GM19372 (cell line): ENCODE measurements at regions not wholly inside any gene's neighbourhood (a gene's known extent, or its start where the extent isn't known, plus 50 kb on each side); places are given as distances from the start of the nearest gene placed in this dataset.

Experiments used
- ATAC-seq: cut with Tn5 transposase; IDR thresholded peaks from one replicate; pipeline ENCODE4 v1.9.1; 2021; ENCODE audit warnings: mild to moderate bottlenecking, low read depth, moderate library complexity; ENCODE audit not compliant: unreplicated experiment

DNA sequence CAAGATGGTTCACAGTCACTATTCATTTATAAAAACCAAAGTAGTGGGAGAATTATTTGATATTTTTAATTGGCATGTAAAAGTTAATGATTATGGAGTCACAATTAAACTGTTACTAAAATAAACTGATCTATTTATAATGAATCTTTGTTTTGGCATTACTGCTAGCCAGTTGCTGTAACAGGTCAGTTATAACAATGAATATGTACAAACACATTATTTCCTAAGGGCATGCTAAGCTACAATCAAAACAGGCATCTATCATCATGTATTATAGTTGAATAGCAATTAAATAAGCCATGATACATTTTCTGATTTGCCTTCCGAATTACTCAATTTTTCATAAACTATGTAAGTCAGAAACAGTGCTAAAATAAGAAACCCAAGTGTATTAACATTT is 518.3 kb downstream of the SLC16A7 start:
- no peak for ATAC-seq

DNA sequence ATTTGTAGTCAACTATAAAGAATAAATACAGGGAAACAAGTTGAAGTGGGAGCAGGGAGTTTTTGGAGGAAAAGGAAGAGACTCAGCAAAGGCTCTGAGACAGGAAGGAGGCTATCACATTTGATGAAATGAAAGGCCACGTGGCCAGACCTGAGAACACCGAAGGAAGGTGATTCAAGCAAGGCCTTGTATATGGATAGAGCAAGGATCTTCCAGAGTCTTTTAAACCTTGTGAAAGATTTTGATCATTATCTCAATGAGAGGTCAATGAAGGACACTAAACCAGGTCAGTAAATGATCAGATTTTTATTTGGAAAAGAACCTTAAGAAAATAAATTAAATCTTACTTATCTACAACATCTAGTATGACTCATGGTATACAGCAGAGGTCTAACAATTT is 523.5 kb downstream of the SLC16A7 start:
- ATAC-seq = no peak

DNA sequence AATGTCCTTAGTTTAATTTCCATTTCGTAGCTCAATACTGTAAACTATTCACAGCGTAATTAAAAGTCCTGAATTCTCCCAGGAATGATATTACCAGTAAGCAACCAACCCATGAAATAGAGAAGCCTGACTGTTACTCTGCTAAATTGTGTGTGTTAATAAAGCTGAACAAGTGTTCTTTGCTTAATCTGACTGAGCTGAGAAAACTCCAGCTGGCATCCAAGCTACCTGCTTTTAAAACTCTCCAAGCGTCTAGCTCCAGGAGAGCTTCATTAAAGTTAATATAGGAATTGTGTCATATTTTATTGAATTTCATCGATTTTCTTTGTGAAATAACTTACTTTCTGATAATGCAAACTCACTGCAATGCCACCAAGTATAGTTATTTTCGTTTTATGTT is 524.4 kb downstream of the SLC16A7 start:
- ATAC-seq = no peak

DNA sequence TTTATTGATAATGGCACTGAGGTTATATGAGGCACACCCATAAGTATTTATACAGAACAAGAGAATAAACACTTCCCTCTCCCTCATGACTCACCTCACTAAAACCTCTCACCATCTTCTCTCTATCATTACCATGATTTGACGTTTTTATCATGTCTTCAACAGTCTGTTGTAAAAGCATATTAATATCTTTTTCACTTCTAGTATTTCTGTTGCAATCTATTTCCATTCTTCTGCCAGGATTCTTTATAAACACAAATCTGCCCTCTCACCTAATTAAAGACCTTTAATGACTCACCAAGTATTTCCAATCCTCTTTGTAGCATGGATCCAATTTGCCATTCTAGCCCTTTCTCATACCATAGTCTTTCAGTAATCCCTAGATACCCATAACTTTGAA is 527.7 kb downstream of the SLC16A7 start:
- no peak for ATAC-seq

DNA sequence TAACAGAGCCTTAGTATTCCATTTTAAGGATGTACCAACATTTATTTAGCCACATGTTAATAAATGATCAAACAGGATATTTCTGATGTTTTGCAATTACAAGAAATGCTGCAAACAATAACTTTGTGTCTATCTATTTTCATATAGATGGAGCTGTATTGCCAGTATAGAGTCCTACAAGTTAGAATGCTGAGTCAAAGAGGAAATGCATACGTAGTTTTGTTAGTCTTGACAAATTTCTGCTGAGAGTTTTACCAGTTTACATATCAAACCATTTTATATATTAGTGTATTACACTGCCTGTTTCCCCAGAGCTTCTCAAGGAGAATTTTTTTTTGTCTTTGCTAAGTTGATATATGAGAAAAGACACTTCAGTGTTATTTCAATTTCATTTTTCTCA is 541.7 kb downstream of the SLC16A7 start:
- ATAC-seq = no peak

DNA sequence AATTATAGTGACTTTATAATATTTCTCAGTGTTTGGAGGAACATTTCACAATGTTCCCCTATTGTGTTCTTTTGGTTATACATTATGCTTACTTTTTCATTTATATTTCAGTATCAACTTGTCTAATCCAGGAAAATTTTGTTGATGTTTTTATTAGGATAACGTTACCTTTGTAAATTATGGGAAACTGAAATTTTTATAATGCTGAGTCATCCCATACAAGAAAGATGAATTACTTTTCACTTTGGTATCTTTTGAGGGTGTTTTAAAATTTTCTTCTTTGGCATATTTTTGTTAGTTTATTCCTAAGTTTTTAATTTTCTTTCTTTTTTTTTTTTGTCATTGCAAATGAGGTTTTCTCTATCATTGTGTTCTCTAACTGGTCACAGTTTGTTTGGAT is 542.7 kb downstream of the SLC16A7 start:
- no peak for ATAC-seq

DNA sequence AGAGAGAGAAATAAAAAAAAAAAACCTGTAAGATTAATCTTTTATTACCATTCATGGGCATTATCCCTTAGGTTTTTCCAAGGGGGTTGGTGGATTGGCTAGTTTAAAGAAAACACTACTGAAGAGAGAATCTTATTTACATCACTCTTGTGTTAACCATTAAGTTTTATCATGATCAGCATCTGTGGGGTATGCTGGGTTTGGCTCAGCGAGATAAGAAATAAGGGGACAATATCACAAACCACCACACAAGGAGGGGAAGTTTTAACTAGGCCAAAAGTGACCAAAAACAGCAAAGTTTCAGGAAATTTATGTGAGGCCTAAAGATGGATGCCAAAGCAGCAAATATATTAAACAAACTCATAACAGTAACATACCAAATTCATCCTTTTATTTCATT is 548.6 kb downstream of the SLC16A7 start:
- no peak for ATAC-seq

DNA sequence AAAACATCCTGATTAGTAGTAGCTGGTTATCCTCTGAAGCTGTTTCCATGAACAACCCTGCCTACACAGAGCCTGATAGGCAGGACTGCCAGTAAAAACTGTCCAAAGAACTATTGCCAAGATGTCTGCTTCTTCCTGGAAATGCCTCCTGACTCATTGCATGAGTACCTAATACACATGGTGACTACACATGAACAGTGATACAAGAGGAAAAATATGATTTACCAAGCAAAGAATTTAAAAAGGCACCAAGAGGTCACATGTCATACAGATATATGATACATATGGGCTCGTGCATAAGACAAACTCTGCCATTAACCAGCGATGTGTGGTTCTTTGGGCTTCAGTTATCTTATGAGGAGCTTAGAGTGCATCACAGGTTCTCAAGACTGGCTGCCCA is 552.3 kb downstream of the SLC16A7 start:
- no peak for ATAC-seq

DNA sequence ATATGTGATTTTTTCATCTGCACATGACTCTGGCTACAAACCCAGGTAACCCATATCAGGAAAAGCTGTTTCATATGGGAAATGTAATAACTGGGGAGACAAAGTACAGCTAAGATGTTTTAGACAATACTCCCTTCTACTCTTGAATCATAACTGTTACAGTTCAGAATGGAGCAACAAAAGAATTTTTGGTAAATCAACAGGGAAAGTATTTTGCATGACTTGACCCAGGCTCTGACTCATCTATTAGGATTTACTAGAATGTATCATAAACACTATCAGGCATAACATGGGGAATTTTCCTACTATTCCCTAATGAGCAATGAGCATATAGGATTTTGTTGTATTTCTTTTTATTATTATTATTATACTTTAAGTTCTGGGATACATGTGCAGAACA is 553.0 kb downstream of the SLC16A7 start:
- ATAC-seq = no peak

DNA sequence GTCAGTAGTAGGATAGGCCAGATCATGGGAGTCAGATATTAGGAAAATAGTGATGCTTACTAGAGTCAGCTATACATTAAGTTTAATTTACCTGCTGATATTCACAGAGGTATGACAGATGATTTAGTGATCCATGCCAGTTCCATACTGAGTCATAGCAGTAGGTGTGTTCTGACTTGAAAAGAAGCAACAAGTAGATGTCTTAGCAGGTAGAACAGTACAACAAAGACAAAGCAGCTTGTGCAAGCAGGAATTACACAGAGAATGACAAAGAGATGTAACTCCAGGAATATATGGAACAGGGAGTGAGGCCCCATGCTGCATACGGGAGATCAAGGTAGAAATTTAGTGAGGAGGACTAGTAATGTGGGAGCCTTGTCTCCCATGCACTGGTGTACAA is 556.9 kb downstream of the SLC16A7 start:
- no peak for ATAC-seq

DNA sequence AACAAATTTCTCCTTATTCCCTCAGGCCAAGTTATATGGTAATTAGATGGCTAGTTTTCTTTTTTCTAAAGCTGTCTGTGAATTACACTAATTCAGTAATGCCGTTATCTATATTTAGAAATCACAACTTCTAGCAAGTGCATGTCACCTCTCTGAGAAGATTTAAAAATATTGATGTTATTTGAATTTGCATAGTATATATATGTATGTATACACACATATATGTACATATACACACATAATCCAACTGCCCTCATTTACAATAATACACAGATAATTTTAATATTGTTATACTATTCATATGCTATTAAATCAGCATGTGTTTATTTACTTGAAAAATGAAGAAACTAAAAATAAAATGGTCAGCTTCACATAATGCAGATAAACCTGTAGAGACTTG is 563.9 kb downstream of the SLC16A7 start:
- no peak for ATAC-seq

DNA sequence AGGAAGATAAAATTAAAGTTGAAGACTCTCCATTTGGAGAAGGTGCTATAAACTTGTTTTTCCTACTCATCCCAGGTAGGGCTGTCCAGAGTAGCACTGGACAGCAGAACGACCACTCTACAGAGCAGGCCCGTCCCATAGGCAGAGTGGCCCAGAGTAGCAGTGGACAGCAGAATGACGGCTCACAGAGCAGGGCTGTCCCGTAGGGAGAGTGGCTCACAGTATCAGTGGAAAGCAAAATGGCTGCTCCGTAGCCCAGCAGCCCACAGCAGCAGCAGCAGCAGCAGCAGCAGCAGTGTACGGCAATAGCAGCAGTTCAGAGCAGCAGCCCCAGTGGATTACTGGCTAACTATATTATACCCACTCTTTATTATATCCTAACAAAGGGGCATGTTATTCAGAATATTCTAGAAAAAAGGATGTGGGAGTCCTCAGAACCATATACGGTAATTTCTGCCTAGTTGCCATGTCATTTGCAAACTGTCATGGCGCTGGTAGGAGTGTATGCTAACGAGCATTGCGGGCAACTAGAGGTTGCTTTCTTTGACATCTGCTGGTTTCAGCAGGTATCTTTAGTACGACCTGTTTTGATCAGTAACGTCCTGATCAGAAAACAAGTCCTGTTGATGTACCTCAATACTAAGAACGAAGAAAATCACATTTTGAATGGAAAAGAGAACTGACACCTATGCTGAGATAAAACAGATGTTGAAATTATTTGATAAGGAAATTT is 567.3 kb downstream of the SLC16A7 start:
- no peak for ATAC-seq

DNA sequence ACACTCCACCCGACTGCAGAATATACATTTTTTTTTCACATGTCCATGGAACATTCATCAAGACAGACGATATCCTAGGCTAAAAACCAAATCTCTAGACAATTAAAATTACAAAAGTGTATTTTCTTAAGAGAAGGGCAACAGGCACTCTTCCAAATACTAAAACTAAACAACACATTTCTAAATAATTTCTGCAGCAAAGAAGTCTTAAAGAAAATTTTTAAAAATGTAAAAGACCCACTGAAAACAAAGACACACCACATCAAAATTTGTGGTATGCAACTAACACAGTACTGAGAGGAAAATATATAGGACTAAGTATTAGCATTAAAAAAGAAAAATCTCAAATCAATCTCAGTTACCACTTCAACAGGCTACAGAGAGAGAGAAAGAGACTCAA is 570.0 kb downstream of the SLC16A7 start:
- ATAC-seq = no peak

DNA sequence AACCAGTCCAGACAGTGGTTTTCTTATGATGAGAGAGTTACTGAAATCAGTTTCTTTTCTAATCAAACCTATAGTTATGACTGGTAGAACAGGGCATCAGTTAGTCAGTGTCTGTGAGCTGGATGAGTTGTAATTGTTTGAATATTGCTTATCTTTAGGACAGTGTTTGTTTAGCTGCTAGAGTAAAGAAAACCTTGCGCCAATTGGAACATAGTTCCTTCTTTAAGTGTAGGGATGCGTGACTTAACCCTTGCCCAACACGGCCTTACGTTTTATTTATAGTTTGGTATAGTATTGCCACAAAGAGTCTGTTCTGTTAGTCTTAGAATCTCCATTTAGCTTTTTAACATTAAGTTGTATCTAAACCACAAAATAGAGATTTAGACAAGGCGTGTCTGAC is 572.6 kb downstream of the SLC16A7 start:
- no peak for ATAC-seq

DNA sequence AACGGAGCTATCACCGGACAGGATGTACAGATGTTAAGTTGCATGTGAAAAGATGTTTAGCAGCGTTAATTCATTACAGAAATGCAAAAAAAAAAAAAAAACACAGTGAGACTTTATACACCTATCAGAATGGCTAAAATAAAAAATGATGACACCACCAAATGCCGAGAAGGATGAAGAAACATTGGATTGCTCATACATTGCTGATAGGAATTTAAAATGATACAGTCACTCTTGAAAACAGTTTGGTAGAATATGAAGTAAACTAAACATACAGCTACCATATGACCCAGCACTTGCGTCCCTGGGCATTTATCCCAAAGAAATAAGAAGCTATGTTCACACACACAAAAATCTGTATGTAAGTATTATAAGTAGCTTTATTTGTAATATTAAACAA is 574.1 kb downstream of the SLC16A7 start:
- ATAC-seq = no peak

DNA sequence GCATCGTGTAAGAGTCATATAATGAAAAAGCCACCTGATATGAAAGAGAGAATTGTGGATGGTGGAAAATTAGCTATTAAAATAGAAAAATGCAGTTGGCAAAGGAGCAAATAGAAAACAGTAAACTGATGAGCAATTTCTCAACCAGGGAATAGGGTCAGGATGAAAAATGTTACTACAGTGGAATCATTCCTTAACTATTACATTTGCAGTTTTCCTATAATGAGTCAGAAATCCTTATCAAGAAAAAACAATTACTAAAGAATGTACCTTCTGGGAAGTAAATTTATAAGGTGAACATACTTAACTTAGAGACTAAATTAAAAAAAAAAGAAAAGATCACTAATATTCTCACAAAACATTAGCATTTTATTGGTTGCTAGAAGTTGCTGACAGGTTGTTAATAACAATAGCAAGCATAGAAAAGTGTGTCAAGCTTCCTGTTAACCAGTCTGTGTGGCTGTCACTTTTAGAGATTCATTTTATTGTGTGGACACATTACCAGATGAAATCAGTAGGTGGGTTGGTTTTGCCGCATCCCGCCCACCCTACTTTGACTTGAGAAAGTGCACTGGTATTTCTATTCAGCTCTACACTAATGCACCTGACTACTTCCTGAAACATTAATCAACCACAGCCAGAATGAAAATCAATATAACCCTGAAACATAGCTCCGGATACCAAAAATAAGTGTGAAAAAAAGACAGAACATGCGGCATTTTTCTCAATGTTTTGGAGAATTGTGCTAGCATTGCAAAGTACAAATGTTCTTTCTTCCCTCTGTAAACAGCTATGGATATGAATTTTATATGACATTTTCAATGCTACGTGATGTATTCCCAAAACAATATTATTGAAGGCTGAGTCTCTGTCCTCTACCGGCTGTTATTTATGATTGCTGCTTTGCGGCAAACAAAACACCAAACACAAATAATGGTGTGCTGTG is 576.7 kb downstream of the SLC16A7 start:
- no peak for ATAC-seq

DNA sequence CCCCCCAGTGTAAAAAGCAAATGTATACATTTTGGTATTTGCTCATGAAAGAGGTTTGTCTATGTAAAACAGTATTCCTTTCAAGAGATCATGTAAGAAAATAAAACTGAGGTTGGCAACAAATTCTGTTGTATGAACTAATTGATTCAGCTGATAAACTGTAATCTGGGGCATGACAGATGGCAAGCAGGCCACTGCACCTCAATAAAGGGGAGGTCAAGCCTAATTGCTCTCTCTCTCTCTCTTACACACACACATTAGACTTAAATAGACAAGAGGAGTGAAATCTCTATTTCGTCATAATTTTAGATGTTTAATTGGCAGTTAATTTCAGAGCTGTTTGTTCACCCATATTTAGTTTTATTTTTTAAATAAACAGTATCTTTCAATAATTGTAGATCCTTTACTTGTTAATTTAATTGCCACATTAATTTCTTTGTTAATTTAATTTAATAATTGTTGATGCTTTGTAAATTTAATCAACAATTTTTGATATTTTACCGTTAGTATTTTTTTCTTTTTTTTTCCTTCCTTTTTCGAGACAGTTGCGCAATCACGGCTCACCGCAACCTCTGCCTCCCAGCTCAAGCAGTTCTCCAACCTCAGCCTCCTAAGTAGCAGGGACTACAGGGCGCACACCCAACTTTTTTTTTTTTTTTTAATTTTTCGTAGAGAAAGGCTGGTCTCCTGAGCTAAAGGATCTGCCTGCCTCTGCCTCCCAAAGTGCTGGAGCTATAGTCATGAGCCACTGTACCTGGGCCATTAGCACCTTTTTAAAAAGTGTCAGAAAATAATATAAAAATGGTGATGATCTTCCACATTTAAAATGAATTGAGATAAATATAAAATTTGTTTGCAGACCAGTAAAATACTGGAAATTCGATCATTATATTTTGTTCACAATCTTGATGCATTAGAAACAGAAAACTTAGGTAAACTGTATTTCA is 577.7 kb downstream of the SLC16A7 start:
- ATAC-seq = no peak

DNA sequence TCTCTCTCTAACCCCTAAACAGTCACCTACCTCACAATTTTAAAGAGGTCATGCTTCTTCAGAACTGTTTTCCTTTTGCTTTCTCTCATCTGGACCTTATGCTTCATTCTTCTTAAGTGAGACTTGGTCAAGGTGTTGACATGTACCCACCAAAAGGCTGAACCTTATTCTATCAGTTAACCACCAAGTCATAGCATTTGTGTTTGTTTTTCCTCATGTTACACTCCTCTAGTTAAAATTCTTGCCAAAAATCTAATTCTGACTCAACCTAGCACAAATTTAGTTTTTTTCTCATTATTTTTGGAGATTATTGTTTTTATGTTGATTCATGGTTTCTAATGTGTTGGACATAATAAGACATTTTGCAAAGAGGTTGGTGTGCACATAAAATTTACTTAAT is 578.6 kb downstream of the SLC16A7 start:
- no peak for ATAC-seq

DNA sequence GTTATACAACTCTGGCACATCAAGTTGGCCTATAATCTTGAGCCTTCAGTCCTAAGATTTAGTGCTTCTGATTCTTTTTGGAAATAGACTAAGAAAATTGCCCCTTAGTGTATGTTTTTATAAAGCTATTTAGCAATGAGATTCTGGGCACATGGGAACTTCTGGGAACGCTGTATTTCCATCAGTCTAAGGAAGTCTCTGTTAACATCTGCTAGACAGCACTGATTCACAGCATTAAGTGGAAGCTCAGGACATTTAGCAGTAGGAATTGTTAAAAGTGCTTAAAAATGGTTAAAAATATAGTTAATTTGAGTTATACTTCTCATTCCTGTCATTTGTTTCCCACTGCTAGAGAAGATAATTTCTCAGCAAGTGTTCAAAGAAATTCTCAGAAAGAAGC is 579.1 kb downstream of the SLC16A7 start:
- no peak for ATAC-seq

DNA sequence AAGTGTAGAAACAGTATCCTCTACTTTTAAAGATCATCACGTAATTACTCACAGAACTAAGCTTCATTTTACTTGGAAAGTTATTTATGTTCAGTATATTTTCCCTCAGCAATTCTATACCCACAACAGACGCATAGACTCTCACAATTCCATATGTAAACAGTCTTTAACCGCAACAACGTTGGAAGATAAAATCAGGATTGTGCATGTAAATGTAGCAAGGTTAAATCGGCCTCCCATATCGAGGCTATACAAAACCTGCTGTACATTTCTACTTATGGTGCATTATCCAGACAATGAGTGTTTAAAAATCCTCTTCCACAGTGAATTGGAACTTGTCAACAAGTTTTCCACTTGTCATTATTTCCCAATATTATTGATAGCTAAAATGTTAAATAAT is 581.1 kb downstream of the SLC16A7 start:
- ATAC-seq = no peak

DNA sequence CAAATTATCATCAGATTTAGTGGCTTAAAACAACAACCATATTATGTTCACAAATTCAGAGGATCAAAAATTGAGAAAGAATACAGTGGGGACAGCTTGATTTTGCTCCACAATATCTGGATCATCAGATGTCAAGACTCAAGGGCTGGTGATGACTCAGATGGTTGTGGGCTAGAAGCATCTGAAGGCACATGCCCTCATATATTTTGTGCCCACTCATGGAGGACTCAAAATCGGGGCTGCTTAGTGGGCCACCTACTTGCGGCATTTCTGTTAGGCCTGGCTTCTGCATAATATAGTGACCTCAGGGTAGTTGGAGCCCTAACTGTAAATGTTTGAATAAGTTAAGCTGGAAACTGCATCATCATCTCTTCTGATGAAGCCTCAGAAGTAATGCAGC is 584.5 kb downstream of the SLC16A7 start:
- ATAC-seq = no peak
